GM23338 (cell line): ENCODE measurements at regions not wholly inside any gene's neighbourhood (a gene's known extent, or its start where the extent isn't known, plus 50 kb on each side); places are given as distances from the start of the nearest gene placed in this dataset.

Experiments used
- ATAC-seq: fragments of 200-7000 bp; cut with Tn5 transposase; 3 replicates; pipeline ENCODE4 v1.9.1; 2020
- DNase-seq: peaks from one replicate; pipeline ENCODE4 v3.0.0-alpha.2; 2015; ENCODE audit warnings: low spot score
- H2AFZ ChIP-seq: fragments of 200-600 bp; sonication (generic); 2 replicates; pipeline ENCODE4 v1.8.0; 2016; ENCODE audit warnings: antibody characterized with exemption, mild to moderate bottlenecking, moderate library complexity
- H3F3A ChIP-seq: fragments of 200-600 bp; sonication (generic); replicated peaks from 2 replicates; pipeline ENCODE4 v1.8.0; 2017; ENCODE audit warnings: antibody characterized with exemption, mixed run types, low read depth
- H3K27ac ChIP-seq: fragments of 200-600 bp; sonication (generic); 2 replicates; pipeline ENCODE4 v1.6.1; 2016; ENCODE audit warnings: low read depth
- H3K27me3 ChIP-seq: fragments of 200-600 bp; sonication (generic); 2 replicates; pipeline ENCODE4 v1.8.0; 2016; ENCODE audit warnings: mild to moderate bottlenecking, mixed run types, moderate library complexity; ENCODE audit not compliant: insufficient read depth
- H3K36me3 ChIP-seq: fragments of 200-600 bp; sonication (generic); 2 replicates; pipeline ENCODE4 v1.8.0; 2016; ENCODE audit warnings: mild to moderate bottlenecking; ENCODE audit not compliant: insufficient read depth
- H3K4me1 ChIP-seq: fragments of 200-600 bp; sonication (generic); 2 replicates; pipeline ENCODE4 v1.8.0; 2016; ENCODE audit warnings: mild to moderate bottlenecking, moderate library complexity; ENCODE audit not compliant: insufficient read depth
- H3K4me2 ChIP-seq: fragments of 200-600 bp; sonication (generic); 2 replicates; pipeline ENCODE4 v1.7.1; 2017; ENCODE audit warnings: mixed run types
- H3K4me3 ChIP-seq: fragments of 200-600 bp; sonication (generic); 2 replicates; pipeline ENCODE4 v1.6.1; 2016; ENCODE audit warnings: mixed run types
- H3K79me2 ChIP-seq: fragments of 200-600 bp; sonication (generic); replicated peaks from 2 replicates; pipeline ENCODE4 v1.8.0; 2017; ENCODE audit warnings: mild to moderate bottlenecking; ENCODE audit not compliant: insufficient read depth
- H3K9me2 ChIP-seq: fragments of 200-600 bp; sonication (generic); 2 replicates; pipeline ENCODE4 v1.8.0; 2017; ENCODE audit not compliant: insufficient read depth
- H4K20me1 ChIP-seq: fragments of 200-600 bp; sonication (generic); replicated peaks from 2 replicates; pipeline ENCODE4 v1.8.0; 2017; ENCODE audit warnings: mild to moderate bottlenecking; ENCODE audit not compliant: insufficient read depth
- H3K27ac Mint-ChIP-seq: 2 replicates; pipeline ENCODE4 v1.8.0; 2020; ENCODE audit warnings: inconsistent platforms, mild to moderate bottlenecking, moderate library complexity, mixed read lengths
- H3K27me3 Mint-ChIP-seq: 3 replicates; pipeline ENCODE4 v1.8.0; 2022; ENCODE audit warnings: low read depth, mild to moderate bottlenecking, moderate library complexity, mixed read lengths, inconsistent platforms; ENCODE audit not compliant: insufficient read depth, poor library complexity
- H3K36me3 Mint-ChIP-seq: 3 replicates; pipeline ENCODE4 v1.8.0; 2021; ENCODE audit warnings: low read depth, mild to moderate bottlenecking, inconsistent platforms, moderate library complexity, mixed read lengths
- H3K4me1 Mint-ChIP-seq: 3 replicates; pipeline ENCODE4 v1.8.0; 2020; ENCODE audit warnings: mild to moderate bottlenecking, inconsistent platforms, mixed read lengths
- H3K4me3 Mint-ChIP-seq: 3 replicates; pipeline ENCODE4 v1.8.0; 2021; ENCODE audit warnings: moderate library complexity, mild to moderate bottlenecking, inconsistent platforms, mixed read lengths
- H3K9me3 Mint-ChIP-seq: 3 replicates; pipeline ENCODE4 v1.8.0; 2020; ENCODE audit warnings: moderate library complexity, mild to moderate bottlenecking, inconsistent platforms, mixed read lengths
- CREB1 ChIP-seq: fragments of 250-450 bp; sonication (Bioruptor Pico); IDR thresholded peaks from 2 replicates; pipeline ENCODE4 v1.5.0; 2020; ENCODE audit warnings: low read depth, mild to moderate bottlenecking, moderate library complexity
- CTCF ChIP-seq, 2 experiments: fragments of 200-600 bp in 1 of 2; sonication (generic) in 1 of 2; conservative IDR thresholded peaks; 2 replicates each; pipeline versions ENCODE4 v1.5.1 to v1.6.1; 2016 to 2017; ENCODE audit warnings: antibody characterized with exemption in 2 of 2, low read depth in 2 of 2, mild to moderate bottlenecking in 2 of 2, moderate library complexity in 1 of 2
- ETS1 ChIP-seq: IDR thresholded peaks from 2 replicates; pipeline ENCODE4 v1.6.1; 2016; ENCODE audit warnings: antibody characterized with exemption
- EZH2 ChIP-seq: fragments of 200-600 bp; sonication (generic); IDR thresholded peaks from one replicate; pipeline ENCODE4 v1.8.0; 2017; ENCODE audit warnings: antibody characterized with exemption, mild to moderate bottlenecking, low read depth; ENCODE audit not compliant: unreplicated experiment
- EZH2phosphoT487 ChIP-seq: fragments of 200-600 bp; sonication (generic); IDR thresholded peaks from one replicate; pipeline ENCODE4 v1.8.1; 2018; ENCODE audit warnings: antibody characterized with exemption; ENCODE audit not compliant: unreplicated experiment
- JUNB ChIP-seq: IDR thresholded peaks from one replicate; pipeline ENCODE4 v1.6.1; 2016; ENCODE audit warnings: antibody characterized with exemption; ENCODE audit not compliant: unreplicated experiment
- NANOG ChIP-seq: IDR thresholded peaks from 2 replicates; pipeline ENCODE4 v1.6.1; 2016; ENCODE audit warnings: antibody characterized with exemption, borderline replicate concordance
- POLR2AphosphoS5 ChIP-seq: IDR thresholded peaks from 2 replicates; pipeline ENCODE4 v1.6.1; 2016; ENCODE audit warnings: antibody characterized with exemption, low read depth
- REST ChIP-seq: IDR thresholded peaks from one replicate; pipeline ENCODE4 v1.6.1; 2018; ENCODE audit warnings: antibody characterized with exemption; ENCODE audit not compliant: unreplicated experiment
- STAT1 ChIP-seq: IDR thresholded peaks from one replicate; pipeline ENCODE4 v1.6.1; 2016; ENCODE audit warnings: antibody characterized with exemption; ENCODE audit not compliant: unreplicated experiment
- ZNF114 ChIP-seq: fragments of 250-450 bp; sonication (Bioruptor Pico); IDR thresholded peaks from 2 replicates; pipeline ENCODE4 v1.5.0; 2020; ENCODE audit warnings: mild to moderate bottlenecking, moderate library complexity
- ZNF331 ChIP-seq: fragments of 250-450 bp; sonication (Bioruptor Pico); IDR thresholded peaks from 2 replicates; pipeline ENCODE4 v1.5.0; 2020; ENCODE audit warnings: low read depth, mild to moderate bottlenecking, moderate library complexity
- ZNF462 ChIP-seq: fragments of 250-450 bp; sonication (Bioruptor Pico); IDR thresholded peaks from 2 replicates; pipeline ENCODE4 v1.5.0; 2020; ENCODE audit warnings: mild to moderate bottlenecking, moderate library complexity

- no peaks in the 10 kb centered on the region for H3K9me2 ChIP-seq
- ATAC-seq (no peak), DNase-seq (no peak)
- no peak for TF ChIP-seq ZNF462 (CRISPR knock-in tag)
- no peak for TF ChIP-seq REST
- TF ChIP-seq ZNF114 (CRISPR knock-in tag), result no peak
- TF ChIP-seq NANOG, result no peak
- TF ChIP-seq EZH2, result no peak
- TF ChIP-seq ETS1, result no peak
- TF ChIP-seq POLR2AphosphoS5, result no peak
- TF ChIP-seq STAT1, result no peak
- no peak for TF ChIP-seq CREB1
- no peak for TF ChIP-seq CTCF (conservative IDR thresholded peaks at IDR 0.05; ENCODE audit: low read depth in 2 of 2)
- TF ChIP-seq EZH2phosphoT487, result no peak
- TF ChIP-seq JUNB, result no peak
- no peak for TF ChIP-seq ZNF331 (CRISPR knock-in tag)
- no peaks in the 10 kb centered on the region for H3K27me3 ChIP-seq
- H3K4me1 ChIP-seq, result no peaks in the 10 kb centered on the region
- H3K4me2 ChIP-seq, result no peak overlapping the region
- Mint-ChIP-seq H3K4me3 (no peak overlapping the region), H3K36me3 (no peaks in the 10 kb centered on the region), H3K27me3 (peaks cover 2% of the 10 kb centered on the region), H3K27ac (no peak overlapping the region), H3K9me3 (no peaks in the 10 kb centered on the region), H3K4me1 (no peaks in the 10 kb centered on the region)
- H3K36me3 ChIP-seq, result no peaks in the 10 kb centered on the region
- peak overlapping the region; percentile 43; the same call in 1 of the 2 replicates for H2AFZ ChIP-seq
- no peaks in the 10 kb centered on the region for H3F3A ChIP-seq
- no peak overlapping the region for H3K27ac ChIP-seq
- no peak overlapping the region for H3K4me3 ChIP-seq
- no peaks in the 10 kb centered on the region for H4K20me1 ChIP-seq
- H3K79me2 ChIP-seq, result no peaks in the 10 kb centered on the region
These were observed 139.4 kb upstream of the TSC22D2 start for GRCh38 chr3:150268426-150269391.
